Panc1 (cell line): ENCODE measurements at regions not wholly inside any gene's neighbourhood (a gene's known extent, or its start where the extent isn't known, plus 50 kb on each side); places are given as distances from the start of the nearest gene placed in this dataset.
"Not testable (repeated sequence)": the region's sequence is repeated elsewhere in the genome, so short reads cannot be mapped to it uniquely, and the experiment has no call there.

Source experiments
- ATAC-seq: fragments of 200-7000 bp; cut with Tn5 transposase; 2 replicates; pipeline ENCODE4 v1.9.1; 2020; ENCODE audit warnings: mild to moderate bottlenecking, moderate library complexity
- BruUV-seq: library from RNA; stranded (reverse); fragments of 400-500 nt; replicated peaks from 2 replicates; lab custom pipeline; 2021; lab: Mats Ljungman, UMichigan
- CTCF ChIA-PET: fragments of 300-600 bp; sonication (Branson Sonifier 250); formaldehyde crosslinking; loops from one replicate; lab custom pipeline; 2022; ENCODE audit warnings: antibody characterized with exemption; lab: Charles Lee
- POLR2A ChIA-PET: fragments of 300-600 bp; sonication (Branson Sonifier 250); formaldehyde crosslinking; loops from one replicate; lab custom pipeline; 2022; ENCODE audit warnings: antibody characterized with exemption; lab: Charles Lee
- DNase-seq: peaks from one replicate; pipeline ENCODE4 v3.0.0-alpha.2; 2010; ENCODE audit warnings: low read depth, low spot score
- H3K27ac ChIP-seq: 2 replicates; pipeline ENCODE4 v1.5.1; 2011; ENCODE audit warnings: mild to moderate bottlenecking, low read length, inconsistent platforms
- H3K27me3 ChIP-seq: fragments of 200-500 bp; sonication (Bioruptor generic); 2 replicates; pipeline ENCODE4 v1.6.0; 2014; ENCODE audit warnings: low read length, inconsistent platforms; ENCODE audit not compliant: control insufficient read depth, insufficient read depth
- H3K36me3 ChIP-seq: fragments of 200-500 bp; sonication (Bioruptor generic); 2 replicates; pipeline ENCODE4 v1.5.1; 2014; ENCODE audit warnings: inconsistent platforms, mild to moderate bottlenecking, low read length, moderate library complexity; ENCODE audit not compliant: control insufficient read depth, insufficient read depth
- H3K4me1 ChIP-seq: 2 replicates; pipeline ENCODE4 v1.5.1; 2011; ENCODE audit warnings: inconsistent platforms, mild to moderate bottlenecking, low read length, moderate library complexity; ENCODE audit not compliant: control insufficient read depth, insufficient read depth
- H3K4me3 ChIP-seq, 2 experiments: 2 replicates each; pipeline ENCODE4 v1.5.1; 2011 to 2012; ENCODE audit warnings: low read depth in 2 of 2, low read length in 2 of 2, mild to moderate bottlenecking in 2 of 2, inconsistent platforms in 1 of 2, moderate library complexity in 1 of 2
- H3K9me3 ChIP-seq: fragments of 200-500 bp; sonication (Bioruptor generic); 2 replicates; pipeline ENCODE4 v1.5.1; 2014; ENCODE audit warnings: low read depth, mild to moderate bottlenecking, inconsistent platforms, low read length, moderate library complexity; ENCODE audit not compliant: control insufficient read depth, insufficient read depth
- POLR2AphosphoS5 ChIP-seq: IDR thresholded peaks from 2 replicates; pipeline ENCODE4 v1.6.1; 2012; ENCODE audit warnings: mild to moderate bottlenecking, low read depth, low read length, moderate library complexity
- SIN3A ChIP-seq: IDR thresholded peaks from 2 replicates; pipeline ENCODE4 v1.6.1; 2012; ENCODE audit warnings: low read depth, mild to moderate bottlenecking, low read length, moderate library complexity, borderline replicate concordance; ENCODE audit not compliant: insufficient read depth
- TCF7L2 ChIP-seq: IDR thresholded peaks from 2 replicates; pipeline ENCODE4 v1.6.1; 2011; ENCODE audit warnings: mild to moderate bottlenecking, low read depth, low read length, inconsistent platforms
- in situ Hi-C: cut with HindIII; loops from 2 replicates; pipeline ENCODE4 v1.10.0; 2016; ENCODE audit warnings: low sequenced_read_pairs, low pct_unique_long_range_greater_than_20kb
- intact Hi-C: fragments of 100-400 bp; cut with micrococcal nuclease; formaldehyde crosslinking; loops from one replicate; pipeline ENCODE4 v1.10.0; 2022; ENCODE audit not compliant: unreplicated experiment
- TF ChIP-seq, protein P1 (sequence below): fragments of 450-650 bp; IDR thresholded peaks from 2 replicates; pipeline ENCODE4 v1.5.1; 2017; ENCODE audit warnings: mild to moderate bottlenecking
- TF ChIP-seq, protein P2 (sequence below), 2 experiments: IDR thresholded peaks; 2 replicates each; pipeline ENCODE4 v1.6.1; 2011 to 2012; ENCODE audit warnings: low read depth in 2 of 2, control low read depth in 1 of 2, low read length in 1 of 2, mild to moderate bottlenecking in 1 of 2, moderate library complexity in 1 of 2; ENCODE audit not compliant: insufficient read depth in 1 of 2

DNA sequence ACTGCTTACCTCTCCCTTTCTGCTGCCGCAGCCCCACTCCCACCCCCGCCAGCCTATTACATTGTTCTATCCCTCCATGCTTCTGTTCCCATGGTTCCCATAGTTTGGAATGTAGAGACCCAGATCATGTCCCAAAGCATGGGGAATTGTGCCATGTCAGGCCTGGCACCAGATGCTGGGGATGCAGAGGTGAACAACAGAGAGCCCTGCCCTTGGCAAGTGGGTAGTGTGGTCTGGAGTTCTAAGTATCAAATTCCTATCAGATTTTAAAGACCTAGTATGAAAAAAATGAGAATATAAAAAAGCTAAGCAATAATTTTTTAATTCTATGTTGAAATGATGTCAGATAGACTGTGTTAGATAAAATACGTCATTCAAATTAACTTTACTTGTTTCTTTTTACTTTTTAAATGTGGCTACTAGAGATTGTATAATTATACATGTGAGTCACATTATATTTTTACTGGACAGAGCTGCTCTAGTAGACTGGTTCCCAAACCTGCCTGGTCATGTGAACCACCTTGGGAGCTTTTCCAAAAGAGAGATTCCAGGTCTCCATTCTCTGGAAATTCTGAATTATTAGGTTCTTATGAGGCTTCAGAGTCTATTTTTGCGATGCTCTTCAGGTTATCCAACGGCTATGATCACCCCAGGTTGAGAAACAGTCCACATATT lies 113.0 kb upstream of the DAB1 start:
- TF ChIP-seq SIN3A (no peak), POLR2AphosphoS5 (no peak), TCF7L2 (no peak)
- TF ChIP-seq, protein P1, sequence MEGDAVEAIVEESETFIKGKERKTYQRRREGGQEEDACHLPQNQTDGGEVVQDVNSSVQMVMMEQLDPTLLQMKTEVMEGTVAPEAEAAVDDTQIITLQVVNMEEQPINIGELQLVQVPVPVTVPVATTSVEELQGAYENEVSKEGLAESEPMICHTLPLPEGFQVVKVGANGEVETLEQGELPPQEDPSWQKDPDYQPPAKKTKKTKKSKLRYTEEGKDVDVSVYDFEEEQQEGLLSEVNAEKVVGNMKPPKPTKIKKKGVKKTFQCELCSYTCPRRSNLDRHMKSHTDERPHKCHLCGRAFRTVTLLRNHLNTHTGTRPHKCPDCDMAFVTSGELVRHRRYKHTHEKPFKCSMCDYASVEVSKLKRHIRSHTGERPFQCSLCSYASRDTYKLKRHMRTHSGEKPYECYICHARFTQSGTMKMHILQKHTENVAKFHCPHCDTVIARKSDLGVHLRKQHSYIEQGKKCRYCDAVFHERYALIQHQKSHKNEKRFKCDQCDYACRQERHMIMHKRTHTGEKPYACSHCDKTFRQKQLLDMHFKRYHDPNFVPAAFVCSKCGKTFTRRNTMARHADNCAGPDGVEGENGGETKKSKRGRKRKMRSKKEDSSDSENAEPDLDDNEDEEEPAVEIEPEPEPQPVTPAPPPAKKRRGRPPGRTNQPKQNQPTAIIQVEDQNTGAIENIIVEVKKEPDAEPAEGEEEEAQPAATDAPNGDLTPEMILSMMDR = no peak
- TF ChIP-seq, protein P2, sequence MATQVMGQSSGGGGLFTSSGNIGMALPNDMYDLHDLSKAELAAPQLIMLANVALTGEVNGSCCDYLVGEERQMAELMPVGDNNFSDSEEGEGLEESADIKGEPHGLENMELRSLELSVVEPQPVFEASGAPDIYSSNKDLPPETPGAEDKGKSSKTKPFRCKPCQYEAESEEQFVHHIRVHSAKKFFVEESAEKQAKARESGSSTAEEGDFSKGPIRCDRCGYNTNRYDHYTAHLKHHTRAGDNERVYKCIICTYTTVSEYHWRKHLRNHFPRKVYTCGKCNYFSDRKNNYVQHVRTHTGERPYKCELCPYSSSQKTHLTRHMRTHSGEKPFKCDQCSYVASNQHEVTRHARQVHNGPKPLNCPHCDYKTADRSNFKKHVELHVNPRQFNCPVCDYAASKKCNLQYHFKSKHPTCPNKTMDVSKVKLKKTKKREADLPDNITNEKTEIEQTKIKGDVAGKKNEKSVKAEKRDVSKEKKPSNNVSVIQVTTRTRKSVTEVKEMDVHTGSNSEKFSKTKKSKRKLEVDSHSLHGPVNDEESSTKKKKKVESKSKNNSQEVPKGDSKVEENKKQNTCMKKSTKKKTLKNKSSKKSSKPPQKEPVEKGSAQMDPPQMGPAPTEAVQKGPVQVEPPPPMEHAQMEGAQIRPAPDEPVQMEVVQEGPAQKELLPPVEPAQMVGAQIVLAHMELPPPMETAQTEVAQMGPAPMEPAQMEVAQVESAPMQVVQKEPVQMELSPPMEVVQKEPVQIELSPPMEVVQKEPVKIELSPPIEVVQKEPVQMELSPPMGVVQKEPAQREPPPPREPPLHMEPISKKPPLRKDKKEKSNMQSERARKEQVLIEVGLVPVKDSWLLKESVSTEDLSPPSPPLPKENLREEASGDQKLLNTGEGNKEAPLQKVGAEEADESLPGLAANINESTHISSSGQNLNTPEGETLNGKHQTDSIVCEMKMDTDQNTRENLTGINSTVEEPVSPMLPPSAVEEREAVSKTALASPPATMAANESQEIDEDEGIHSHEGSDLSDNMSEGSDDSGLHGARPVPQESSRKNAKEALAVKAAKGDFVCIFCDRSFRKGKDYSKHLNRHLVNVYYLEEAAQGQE (IDR thresholded peaks at IDR 0.05; ENCODE audit: insufficient read depth in 1 of 2, low read depth in 2 of 2, low read length in 1 of 2) = no peak
- in situ Hi-C loops (no loop called here), intact Hi-C loops (no loop called here)
- no peak overlapping the region for H3K4me3 ChIP-seq
- DNase-seq (no peak), ATAC-seq (no peak)
- H3K27me3 ChIP-seq = no peaks in the 10 kb centered on the region
- ChIA-PET POLR2A (no interaction called here), CTCF (no interaction called here)
- H3K9me3 ChIP-seq = no peaks in the 10 kb centered on the region
- H3K36me3 ChIP-seq = no peaks in the 10 kb centered on the region
- H3K27ac ChIP-seq = no peak overlapping the region
- no TSS peak for BruUV-seq
- H3K4me1 ChIP-seq = no peaks in the 10 kb centered on the region

DNA sequence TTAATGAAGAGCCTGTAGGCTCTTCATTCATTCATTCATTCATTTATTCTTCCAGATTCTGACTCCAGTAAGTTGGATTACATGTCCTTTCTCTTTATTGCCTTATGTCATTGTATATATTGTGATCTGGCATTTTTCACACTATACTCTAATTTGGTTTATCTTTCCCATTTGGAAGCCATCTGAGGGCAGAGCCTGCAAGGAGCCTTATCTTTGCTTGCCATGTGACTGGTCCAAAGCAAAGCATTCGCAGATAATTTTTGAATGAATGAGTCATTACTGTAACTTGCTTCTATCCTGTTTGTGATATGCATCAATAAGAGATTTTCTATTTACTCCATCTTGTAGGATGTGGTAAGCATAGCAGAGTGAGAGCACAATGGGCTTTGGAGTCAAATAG lies 108.4 kb upstream of the DAB1 start:
- POLR2A ChIA-PET = no interaction called here
- Histone ChIP-seq H3K9me3 (0 out of 2 replicates have a peak, but pooled peaks cover 3% of the 10 kb centered on the region), H3K36me3 (no peaks in the 10 kb centered on the region), H3K27ac (no peak overlapping the region), H3K27me3 (no peaks in the 10 kb centered on the region), H3K4me3 (no peak overlapping the region), H3K4me1 (no peaks in the 10 kb centered on the region)
- DNase-seq (no peak), ATAC-seq (no peak)
- no TSS peak for BruUV-seq
- TF ChIP-seq, protein P1 = no peak
- TF ChIP-seq TCF7L2 (no peak), SIN3A (no peak), POLR2AphosphoS5 (no peak)
- TF ChIP-seq, protein P2 (IDR thresholded peaks at IDR 0.05; ENCODE audit: insufficient read depth in 1 of 2, low read depth in 2 of 2, low read length in 1 of 2) = no peak
- intact Hi-C loops (no loop called here), in situ Hi-C loops (no loop called here)
- CTCF ChIA-PET = no interaction called here

DNA sequence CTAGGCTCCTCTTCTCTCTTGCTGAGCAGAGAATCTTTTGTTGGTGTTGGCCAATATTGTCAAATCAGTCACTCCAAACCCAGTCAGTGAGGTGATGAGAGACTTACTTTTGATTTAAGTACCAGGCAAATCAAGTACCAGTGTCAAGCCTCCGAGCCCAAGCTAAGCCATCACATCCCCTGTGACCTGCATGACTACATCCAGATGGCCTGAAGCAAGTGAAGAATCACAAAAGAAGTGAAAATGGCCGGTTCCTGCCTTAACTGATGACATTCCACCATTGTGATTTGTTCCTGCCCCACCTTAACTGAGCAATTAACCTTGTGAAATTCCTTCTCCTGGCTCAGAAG lies 107.0 kb upstream of the DAB1 start:
- in situ Hi-C loops = not testable (repeated sequence)

More for the DNA sequence above, 107.0 kb upstream of the DAB1 start:
- H3K4me3 ChIP-seq, H3K27ac ChIP-seq, H3K9me3 ChIP-seq, CTCF ChIA-PET, POLR2A ChIA-PET, H3K4me1 ChIP-seq, ATAC-seq, DNase-seq, H3K27me3 ChIP-seq, intact Hi-C loops, BruUV-seq, H3K36me3 ChIP-seq: not testable (repeated sequence)
